ENCODE measurements at regions not wholly inside any gene's neighbourhood (a gene's known extent, or its start where the extent isn't known, plus 50 kb on each side); places are given as distances from the start of the nearest gene placed in this dataset.

- no peak for TF ChIP-seq CTCF (conservative IDR thresholded peaks at IDR 0.05; ENCODE audit: low read length)
- no peak overlapping the region for H3K4me3 ChIP-seq (ENCODE audit: low read length)
- DNase-seq (ENCODE audit: low read depth), result no peak
Observed at GRCh38 chr5:103827976-103828375, 265.4 kb upstream of the NUDT12 start.

- no peak for DNase-seq (ENCODE audit: low read depth)
- no peak for TF ChIP-seq CTCF (conservative IDR thresholded peaks at IDR 0.05; ENCODE audit: low read length)
- H3K4me3 ChIP-seq (ENCODE audit: low read length), result no peak overlapping the region
Observed at GRCh38 chr5:103821361-103821760, 258.8 kb upstream of the NUDT12 start.

GRCh38 chr5:103808464-103809106 lies 246.0 kb upstream of the NUDT12 start:
- TF ChIP-seq CTCF (conservative IDR thresholded peaks at IDR 0.05; ENCODE audit: low read length), result peak; percentile 96
- no peak overlapping the region for H3K4me3 ChIP-seq (ENCODE audit: low read length)
- DNase-seq (ENCODE audit: low read depth), result peak; percentile 40

- no peak for TF ChIP-seq CTCF (conservative IDR thresholded peaks at IDR 0.05; ENCODE audit: low read length)
- H3K4me3 ChIP-seq (ENCODE audit: low read length), result no peak overlapping the region
- no peak for DNase-seq (ENCODE audit: low read depth)
Observed at GRCh38 chr5:103804711-103805110, 242.1 kb upstream of the NUDT12 start.

- no peak for TF ChIP-seq CTCF (conservative IDR thresholded peaks at IDR 0.05; ENCODE audit: low read length)
- no peak for DNase-seq (ENCODE audit: low read depth)
- H3K4me3 ChIP-seq (ENCODE audit: low read length), result no peak overlapping the region
Observed at GRCh38 chr5:103801681-103802080, 239.1 kb upstream of the NUDT12 start.

- peak; percentile 5 for DNase-seq (ENCODE audit: low read depth)
- no peak for TF ChIP-seq CTCF (conservative IDR thresholded peaks at IDR 0.05; ENCODE audit: low read length)
- H3K4me3 ChIP-seq (ENCODE audit: low read length), result no peak overlapping the region
Observed at GRCh38 chr5:103800741-103801495, 238.3 kb upstream of the NUDT12 start.
